ENCODE measurements at regions not wholly inside any gene's neighbourhood (a gene's known extent, or its start where the extent isn't known, plus 50 kb on each side); places are given as distances from the start of the nearest gene placed in this dataset.

- intact Hi-C loops (cut with micrococcal nuclease) (no loop called here), dilution Hi-C loops (cut with MboI; ENCODE audit: extremely low pct_ligation_motif_present, low sequenced_read_pairs) (no loop called here)
- no peak overlapping the region for H2AFZ ChIP-seq (ENCODE audit: low read depth, low read length)
- H3K79me2 ChIP-seq (ENCODE audit: control insufficient read depth, insufficient read depth, low read length), result no peaks in the 10 kb centered on the region
- BruUV-seq (replicated peaks), result no TSS peak
- no peak overlapping the region for H3K4me2 ChIP-seq (ENCODE audit: insufficient read depth, low read length)
- POLR2A ChIA-PET, result no interaction called here
- H3K4me3 ChIP-seq (replicated peaks in 1 of 3; ENCODE audit: insufficient read depth in 1 of 3, low read depth in 1 of 3, low read length in 3 of 3), result no peak overlapping the region
- no peaks in the 10 kb centered on the region for H3K27me3 ChIP-seq (ENCODE audit: control insufficient read depth in 2 of 2, insufficient read depth in 2 of 2, low read length in 2 of 2)
- FAIRE-seq, result no peak
- no peak overlapping the region for H3K27ac ChIP-seq (ENCODE audit: insufficient read depth, low read depth, low read length)
- no peak overlapping the region for H3K9ac ChIP-seq (replicated peaks; ENCODE audit: extremely low read depth, insufficient read depth, low read length)
- H3K9me1 ChIP-seq (replicated peaks; ENCODE audit: control insufficient read depth, extremely low read depth, insufficient read depth, low read length), result no peaks in the 10 kb centered on the region
- H3K9me3 ChIP-seq (replicated peaks; ENCODE audit: control insufficient read depth, insufficient read depth, low read length), result no peaks in the 10 kb centered on the region
- no peak for TF ChIP-seq CTCF (IDR thresholded peaks at IDR 0.05; ENCODE audit: extremely low read depth in 1 of 2, insufficient read depth in 1 of 2, low read depth in 1 of 2, low read length in 2 of 2)
- TF ChIP-seq MAX (IDR thresholded peaks at IDR 0.05; ENCODE audit: insufficient read depth, insufficient read length), result no peak
- no peak for TF ChIP-seq GATA2 (IDR thresholded peaks at IDR 0.05; ENCODE audit: insufficient read depth, insufficient read length, low read depth, low read length)
- no peaks in the 10 kb centered on the region for H3K36me3 ChIP-seq (ENCODE audit: control insufficient read depth in 2 of 2, extremely low read depth in 1 of 2, insufficient read depth in 2 of 2, low read length in 2 of 2)
- DNase-seq (ENCODE audit: low read depth, low spot score), result no peak
- no peaks in the 10 kb centered on the region for H4K20me1 ChIP-seq (replicated peaks; ENCODE audit: control insufficient read depth, extremely low read depth, insufficient read depth, low read length)
- no peaks in the 10 kb centered on the region for H3K4me1 ChIP-seq (ENCODE audit: control insufficient read depth, extremely low read depth, insufficient read depth, low read length)
- CTCF ChIA-PET, result no interaction called here
Observed at GRCh38 chr15:97072545-97072944, 742.0 kb downstream of the NR2F2 start.

GRCh38 chr15:97076011-97076410 is 745.5 kb downstream of the NR2F2 start:
- no peak overlapping the region for H3K4me2 ChIP-seq (ENCODE audit: insufficient read depth, low read length)
- no peak overlapping the region for H3K9ac ChIP-seq (replicated peaks; ENCODE audit: extremely low read depth, insufficient read depth, low read length)
- no peaks in the 10 kb centered on the region for H3K79me2 ChIP-seq (ENCODE audit: control insufficient read depth, insufficient read depth, low read length)
- no peaks in the 10 kb centered on the region for H3K4me1 ChIP-seq (ENCODE audit: control insufficient read depth, extremely low read depth, insufficient read depth, low read length)
- H3K4me3 ChIP-seq (replicated peaks in 1 of 3; ENCODE audit: insufficient read depth in 1 of 3, low read depth in 1 of 3, low read length in 3 of 3), result no peak overlapping the region
- no peaks in the 10 kb centered on the region for H3K36me3 ChIP-seq (ENCODE audit: control insufficient read depth in 2 of 2, extremely low read depth in 1 of 2, insufficient read depth in 2 of 2, low read length in 2 of 2)
- H3K9me3 ChIP-seq (replicated peaks; ENCODE audit: control insufficient read depth, insufficient read depth, low read length), result no peaks in the 10 kb centered on the region
- DNase-seq (ENCODE audit: low read depth, low spot score) (no peak), FAIRE-seq (no peak)
- ChIA-PET CTCF (no interaction called here), POLR2A (no interaction called here)
- no peak overlapping the region for H2AFZ ChIP-seq (ENCODE audit: low read depth, low read length)
- no peak for TF ChIP-seq POLR2A (IDR thresholded peaks at IDR 0.05; ENCODE audit: low read depth, low read length)
- no peak for TF ChIP-seq EZH2 (IDR thresholded peaks at IDR 0.05; ENCODE audit: borderline replicate concordance, low read depth, low read length, severe bottlenecking)
- TF ChIP-seq JUN (IDR thresholded peaks at IDR 0.05; ENCODE audit: borderline replicate concordance, insufficient read depth, insufficient read length, low read depth), result no peak
- no peak for TF ChIP-seq MAX (IDR thresholded peaks at IDR 0.05; ENCODE audit: insufficient read depth, insufficient read length)
- no peak for TF ChIP-seq MYC (IDR thresholded peaks at IDR 0.05; ENCODE audit: low read depth, low read length)
- TF ChIP-seq GATA2 (IDR thresholded peaks at IDR 0.05; ENCODE audit: insufficient read depth, insufficient read length, low read depth, low read length), result no peak
- TF ChIP-seq CTCF (IDR thresholded peaks at IDR 0.05; ENCODE audit: extremely low read depth in 1 of 2, insufficient read depth in 1 of 2, low read depth in 1 of 2, low read length in 2 of 2), result no peak
- no peak for TF ChIP-seq POLR2AphosphoS5 (IDR thresholded peaks at IDR 0.05; ENCODE audit: insufficient read depth, low read depth, low read length)
- TF ChIP-seq FOS (IDR thresholded peaks at IDR 0.05; ENCODE audit: borderline replicate concordance, insufficient read depth, low read length), result no peak
- dilution Hi-C loops (cut with MboI; ENCODE audit: extremely low pct_ligation_motif_present, low sequenced_read_pairs), result no loop called here
- BruUV-seq (replicated peaks), result no TSS peak
- intact Hi-C loops (cut with micrococcal nuclease), result no loop called here
- no peaks in the 10 kb centered on the region for H4K20me1 ChIP-seq (replicated peaks; ENCODE audit: control insufficient read depth, extremely low read depth, insufficient read depth, low read length)
- no peaks in the 10 kb centered on the region for H3K27me3 ChIP-seq (ENCODE audit: control insufficient read depth in 2 of 2, insufficient read depth in 2 of 2, low read length in 2 of 2)
- H3K27ac ChIP-seq (ENCODE audit: insufficient read depth, low read depth, low read length), result no peak overlapping the region
- no peaks in the 10 kb centered on the region for H3K9me1 ChIP-seq (replicated peaks; ENCODE audit: control insufficient read depth, extremely low read depth, insufficient read depth, low read length)

Measured in endothelial cell of umbilical vein (primary cell).